ENCODE measurements at regions not wholly inside any gene's neighbourhood (a gene's known extent, or its start where the extent isn't known, plus 50 kb on each side); places are given as distances from the start of the nearest gene placed in this dataset.

DNA sequence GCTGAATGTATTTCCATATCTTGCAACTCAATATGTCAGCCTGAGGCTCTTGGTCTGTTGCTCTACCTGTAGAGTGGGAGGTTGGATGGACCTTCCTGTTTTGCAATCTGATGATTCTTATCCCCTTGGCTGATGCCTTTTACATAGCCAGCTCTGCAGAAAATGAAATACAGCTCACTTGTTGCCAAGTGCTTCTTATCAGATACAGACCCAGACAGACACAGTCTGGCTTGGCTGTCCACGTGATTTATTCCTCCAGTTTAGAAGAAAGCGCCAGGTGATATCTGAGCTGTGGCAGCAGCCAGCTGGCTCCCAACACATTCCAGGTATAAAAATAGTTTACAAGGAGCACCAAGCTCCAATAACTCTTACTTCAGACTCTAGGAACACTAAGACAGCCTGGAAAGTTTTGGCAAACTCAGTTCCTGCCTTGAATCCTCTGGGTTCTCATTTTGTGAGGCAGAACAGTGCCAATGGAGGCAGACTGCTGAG lies 479.2 kb upstream of the USP24 start:
- Mint-ChIP-seq H3K9me3 (no peaks in the 10 kb centered on the region), H3K36me3 (no peaks in the 10 kb centered on the region), H3K27ac (no peak overlapping the region), H3K4me3 (no peak overlapping the region), H3K4me1 (0 out of 2 replicates have a peak, but pooled peaks cover 3% of the 10 kb centered on the region), H3K27me3 (ENCODE audit: low read depth) (no peaks in the 10 kb centered on the region; the same call in 1 of the 2 replicates)
- DNase-seq (ENCODE audit: low spot score) = no peak
- ATAC-seq = no peak
- ChIA-PET POLR2A (no interaction called here), CTCF (no interaction called here)
- TF ChIP-seq, protein P1, sequence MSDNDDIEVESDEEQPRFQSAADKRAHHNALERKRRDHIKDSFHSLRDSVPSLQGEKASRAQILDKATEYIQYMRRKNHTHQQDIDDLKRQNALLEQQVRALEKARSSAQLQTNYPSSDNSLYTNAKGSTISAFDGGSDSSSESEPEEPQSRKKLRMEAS (CRISPR knock-in tag; IDR thresholded peaks at IDR 0.05) = no peak
- TF ChIP-seq, protein P2, sequence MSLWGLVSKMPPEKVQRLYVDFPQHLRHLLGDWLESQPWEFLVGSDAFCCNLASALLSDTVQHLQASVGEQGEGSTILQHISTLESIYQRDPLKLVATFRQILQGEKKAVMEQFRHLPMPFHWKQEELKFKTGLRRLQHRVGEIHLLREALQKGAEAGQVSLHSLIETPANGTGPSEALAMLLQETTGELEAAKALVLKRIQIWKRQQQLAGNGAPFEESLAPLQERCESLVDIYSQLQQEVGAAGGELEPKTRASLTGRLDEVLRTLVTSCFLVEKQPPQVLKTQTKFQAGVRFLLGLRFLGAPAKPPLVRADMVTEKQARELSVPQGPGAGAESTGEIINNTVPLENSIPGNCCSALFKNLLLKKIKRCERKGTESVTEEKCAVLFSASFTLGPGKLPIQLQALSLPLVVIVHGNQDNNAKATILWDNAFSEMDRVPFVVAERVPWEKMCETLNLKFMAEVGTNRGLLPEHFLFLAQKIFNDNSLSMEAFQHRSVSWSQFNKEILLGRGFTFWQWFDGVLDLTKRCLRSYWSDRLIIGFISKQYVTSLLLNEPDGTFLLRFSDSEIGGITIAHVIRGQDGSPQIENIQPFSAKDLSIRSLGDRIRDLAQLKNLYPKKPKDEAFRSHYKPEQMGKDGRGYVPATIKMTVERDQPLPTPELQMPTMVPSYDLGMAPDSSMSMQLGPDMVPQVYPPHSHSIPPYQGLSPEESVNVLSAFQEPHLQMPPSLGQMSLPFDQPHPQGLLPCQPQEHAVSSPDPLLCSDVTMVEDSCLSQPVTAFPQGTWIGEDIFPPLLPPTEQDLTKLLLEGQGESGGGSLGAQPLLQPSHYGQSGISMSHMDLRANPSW (CRISPR knock-in tag; conservative IDR thresholded peaks at IDR 0.05; ENCODE audit: low read depth) = no peak
- TF ChIP-seq GABPB1 (CRISPR knock-in tag; IDR thresholded peaks at IDR 0.05) = no peak
- no peak for TF ChIP-seq NFYB (CRISPR knock-in tag; conservative IDR thresholded peaks at IDR 0.05; ENCODE audit: low read depth)
- TF ChIP-seq RORB (CRISPR knock-in tag; IDR thresholded peaks at IDR 0.05) = no peak

DNA sequence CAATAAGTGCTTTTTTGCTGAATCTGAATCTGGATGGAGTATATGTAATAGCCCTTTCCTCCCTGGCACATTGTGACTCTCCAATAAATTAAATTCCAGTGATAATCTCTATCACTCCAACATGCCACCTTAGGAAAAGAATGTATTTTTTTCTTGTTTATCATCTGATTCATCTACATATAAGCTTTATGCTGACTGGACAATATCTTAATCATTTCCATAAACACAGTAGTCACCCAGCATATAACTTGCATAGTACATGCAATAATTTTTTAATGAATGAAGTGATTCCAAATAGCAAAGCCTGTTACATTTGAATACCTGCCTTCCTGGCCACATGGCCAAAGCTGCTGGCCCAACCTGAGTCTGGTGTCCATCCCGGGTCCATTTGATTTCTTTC lies 477.6 kb upstream of the USP24 start:
- no peaks in the 10 kb centered on the region for H3K36me3 Mint-ChIP-seq
- ChIA-PET CTCF (interaction anchor here (1.2 kb wide), 1 partner anchor 314 kb away, joined by 3 read pairs; no protein-coding TSS in a partner anchor), POLR2A (no interaction called here)
- ATAC-seq (no peak), DNase-seq (ENCODE audit: low spot score) (no peak)
- TF ChIP-seq TCF7 (CRISPR knock-in tag; IDR thresholded peaks at IDR 0.05; ENCODE audit: low read depth) (no peak), ZNF263 (CRISPR knock-in tag; IDR thresholded peaks at IDR 0.05; ENCODE audit: low read depth) (no peak), RELA (CRISPR knock-in tag; IDR thresholded peaks at IDR 0.05; ENCODE audit: borderline replicate concordance) (no peak), JAZF1 (CRISPR knock-in tag; IDR thresholded peaks at IDR 0.05) (no peak), GABPB1 (CRISPR knock-in tag; IDR thresholded peaks at IDR 0.05) (no peak), KAT7 (CRISPR knock-in tag; IDR thresholded peaks at IDR 0.05; ENCODE audit: borderline replicate concordance) (no peak)
- TF ChIP-seq, protein P3, sequence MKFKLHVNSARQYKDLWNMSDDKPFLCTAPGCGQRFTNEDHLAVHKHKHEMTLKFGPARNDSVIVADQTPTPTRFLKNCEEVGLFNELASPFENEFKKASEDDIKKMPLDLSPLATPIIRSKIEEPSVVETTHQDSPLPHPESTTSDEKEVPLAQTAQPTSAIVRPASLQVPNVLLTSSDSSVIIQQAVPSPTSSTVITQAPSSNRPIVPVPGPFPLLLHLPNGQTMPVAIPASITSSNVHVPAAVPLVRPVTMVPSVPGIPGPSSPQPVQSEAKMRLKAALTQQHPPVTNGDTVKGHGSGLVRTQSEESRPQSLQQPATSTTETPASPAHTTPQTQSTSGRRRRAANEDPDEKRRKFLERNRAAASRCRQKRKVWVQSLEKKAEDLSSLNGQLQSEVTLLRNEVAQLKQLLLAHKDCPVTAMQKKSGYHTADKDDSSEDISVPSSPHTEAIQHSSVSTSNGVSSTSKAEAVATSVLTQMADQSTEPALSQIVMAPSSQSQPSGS (CRISPR knock-in tag; IDR thresholded peaks at IDR 0.05; ENCODE audit: borderline replicate concordance, low read depth) = no peak
- TF ChIP-seq, protein P4, sequence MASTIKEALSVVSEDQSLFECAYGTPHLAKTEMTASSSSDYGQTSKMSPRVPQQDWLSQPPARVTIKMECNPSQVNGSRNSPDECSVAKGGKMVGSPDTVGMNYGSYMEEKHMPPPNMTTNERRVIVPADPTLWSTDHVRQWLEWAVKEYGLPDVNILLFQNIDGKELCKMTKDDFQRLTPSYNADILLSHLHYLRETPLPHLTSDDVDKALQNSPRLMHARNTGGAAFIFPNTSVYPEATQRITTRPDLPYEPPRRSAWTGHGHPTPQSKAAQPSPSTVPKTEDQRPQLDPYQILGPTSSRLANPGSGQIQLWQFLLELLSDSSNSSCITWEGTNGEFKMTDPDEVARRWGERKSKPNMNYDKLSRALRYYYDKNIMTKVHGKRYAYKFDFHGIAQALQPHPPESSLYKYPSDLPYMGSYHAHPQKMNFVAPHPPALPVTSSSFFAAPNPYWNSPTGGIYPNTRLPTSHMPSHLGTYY (CRISPR knock-in tag; IDR thresholded peaks at IDR 0.05) = no peak
- TF ChIP-seq, protein P5, sequence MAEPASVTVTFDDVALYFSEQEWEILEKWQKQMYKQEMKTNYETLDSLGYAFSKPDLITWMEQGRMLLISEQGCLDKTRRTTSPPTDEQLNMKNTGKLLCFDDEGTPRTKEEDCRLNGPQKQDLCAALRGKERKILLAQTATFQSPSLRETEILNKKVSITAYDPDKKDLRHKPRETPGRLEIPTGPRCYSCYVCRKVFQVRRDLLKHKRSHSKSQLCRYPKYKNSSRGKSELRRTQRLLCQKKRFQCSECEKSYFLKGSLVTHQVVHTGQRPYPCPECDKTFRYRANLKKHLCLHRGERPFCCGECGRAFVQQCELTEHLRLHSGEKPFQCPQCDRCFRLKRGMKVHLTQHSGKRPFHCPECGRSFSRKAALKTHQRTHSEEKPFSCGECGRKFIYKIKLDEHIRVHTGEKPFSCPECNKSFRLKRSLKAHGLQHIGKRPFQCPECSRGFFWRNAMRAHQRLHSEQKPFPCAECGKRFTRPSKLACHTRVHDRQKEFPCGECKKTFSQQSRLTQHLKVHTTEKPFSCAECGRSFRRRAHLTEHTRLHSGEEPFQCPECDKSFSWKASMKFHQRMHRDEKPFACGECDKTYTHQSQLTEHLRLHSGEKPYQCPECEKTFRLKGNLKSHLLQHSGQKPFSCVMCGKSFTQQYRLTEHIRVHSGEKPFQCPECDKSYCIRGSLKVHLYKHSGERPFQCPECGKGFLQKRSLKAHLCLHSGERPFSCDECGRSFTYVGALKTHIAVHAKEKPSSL (CRISPR knock-in tag; conservative IDR thresholded peaks at IDR 0.05) = no peak
- H3K9me3 Mint-ChIP-seq = no peaks in the 10 kb centered on the region
- no peaks in the 10 kb centered on the region; the same call in 1 of the 2 replicates for H3K27me3 Mint-ChIP-seq (ENCODE audit: low read depth)
- H3K27ac Mint-ChIP-seq = no peak overlapping the region
- 0 out of 2 replicates have a peak, but pooled peaks cover 3% of the 10 kb centered on the region for H3K4me1 Mint-ChIP-seq
- H3K4me3 Mint-ChIP-seq = no peak overlapping the region

DNA sequence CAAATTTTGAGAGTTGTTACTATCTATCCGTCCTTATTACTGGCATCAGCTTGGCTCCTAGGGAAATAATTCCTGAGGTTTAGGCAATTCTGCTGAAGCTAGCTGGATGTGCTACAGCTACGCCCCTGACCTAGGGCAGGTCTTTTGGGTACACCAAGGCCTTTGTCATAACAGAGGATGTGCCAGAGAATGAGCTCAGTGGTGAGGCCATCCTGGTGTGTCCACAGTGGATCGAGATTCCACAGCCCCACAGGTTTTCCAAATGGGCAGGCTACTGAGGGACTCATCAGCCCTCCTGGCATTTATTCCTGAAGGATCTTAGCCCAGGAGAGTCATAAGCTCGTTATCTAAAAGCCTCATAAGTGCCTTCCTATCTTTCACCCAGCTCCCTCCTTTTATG lies 475.2 kb upstream of the USP24 start:
- ChIA-PET POLR2A (no interaction called here), CTCF (interaction anchor here (0.6 to 1.4 kb wide), 3 partner anchors 131 to 314 kb away, joined by 3 to 4 read pairs (median 3); no protein-coding TSS in a partner anchor)
- TF ChIP-seq NR2C2 (CRISPR knock-in tag; IDR thresholded peaks at IDR 0.05) (no peak), RELA (CRISPR knock-in tag; IDR thresholded peaks at IDR 0.05; ENCODE audit: borderline replicate concordance) (no peak), ESRRA (CRISPR knock-in tag; IDR thresholded peaks at IDR 0.05; ENCODE audit: borderline replicate concordance) (no peak)
- TF ChIP-seq, protein P4 (CRISPR knock-in tag; IDR thresholded peaks at IDR 0.05) = no peak
- TF ChIP-seq, protein P6, sequence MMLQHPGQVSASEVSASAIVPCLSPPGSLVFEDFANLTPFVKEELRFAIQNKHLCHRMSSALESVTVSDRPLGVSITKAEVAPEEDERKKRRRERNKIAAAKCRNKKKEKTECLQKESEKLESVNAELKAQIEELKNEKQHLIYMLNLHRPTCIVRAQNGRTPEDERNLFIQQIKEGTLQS (CRISPR knock-in tag; conservative IDR thresholded peaks at IDR 0.05) = no peak
- TF ChIP-seq, protein P7, sequence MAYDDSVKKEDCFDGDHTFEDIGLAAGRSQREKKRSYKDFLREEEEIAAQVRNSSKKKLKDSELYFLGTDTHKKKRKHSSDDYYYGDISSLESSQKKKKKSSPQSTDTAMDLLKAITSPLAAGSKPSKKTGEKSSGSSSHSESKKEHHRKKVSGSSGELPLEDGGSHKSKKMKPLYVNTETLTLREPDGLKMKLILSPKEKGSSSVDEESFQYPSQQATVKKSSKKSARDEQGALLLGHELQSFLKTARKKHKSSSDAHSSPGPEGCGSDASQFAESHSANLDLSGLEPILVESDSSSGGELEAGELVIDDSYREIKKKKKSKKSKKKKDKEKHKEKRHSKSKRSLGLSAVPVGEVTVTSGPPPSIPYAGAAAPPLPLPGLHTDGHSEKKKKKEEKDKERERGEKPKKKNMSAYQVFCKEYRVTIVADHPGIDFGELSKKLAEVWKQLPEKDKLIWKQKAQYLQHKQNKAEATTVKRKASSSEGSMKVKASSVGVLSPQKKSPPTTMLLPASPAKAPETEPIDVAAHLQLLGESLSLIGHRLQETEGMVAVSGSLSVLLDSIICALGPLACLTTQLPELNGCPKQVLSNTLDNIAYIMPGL (CRISPR knock-in tag; IDR thresholded peaks at IDR 0.05) = no peak

More for the DNA sequence above, 475.2 kb upstream of the USP24 start:
- 0 out of 2 replicates have a peak, but pooled peaks cover 3% of the 10 kb centered on the region for H3K4me1 Mint-ChIP-seq
- no peak overlapping the region for H3K27ac Mint-ChIP-seq
- H3K4me3 Mint-ChIP-seq = no peak overlapping the region
- H3K27me3 Mint-ChIP-seq (ENCODE audit: low read depth) = no peaks in the 10 kb centered on the region; the same call in 1 of the 2 replicates
- no peak for DNase-seq (ENCODE audit: low spot score)
- H3K9me3 Mint-ChIP-seq = no peaks in the 10 kb centered on the region
- no peak for ATAC-seq
- no peaks in the 10 kb centered on the region for H3K36me3 Mint-ChIP-seq
